ENCODE measurements at regions not wholly inside any gene's neighbourhood (a gene's known extent, or its start where the extent isn't known, plus 50 kb on each side); places are given as distances from the start of the nearest gene placed in this dataset.

- TF ChIP-seq TARDBP (IDR thresholded peaks at IDR 0.05) (no peak), BHLHE40 (IDR thresholded peaks at IDR 0.05; ENCODE audit: borderline replicate concordance) (no peak), SP1 (IDR thresholded peaks at IDR 0.05) (no peak), ZNF384 (IDR thresholded peaks at IDR 0.05) (no peak), FOXM1 (IDR thresholded peaks at IDR 0.05; ENCODE audit: borderline replicate concordance) (no peak)
Observed at GRCh38 chr12:86666316-86666715, 410.1 kb upstream of the MGAT4C start.

Data from HEK293T (cell line).